H1 (cell line): ENCODE measurements at regions not wholly inside any gene's neighbourhood (a gene's known extent, or its start where the extent isn't known, plus 50 kb on each side); places are given as distances from the start of the nearest gene placed in this dataset.

ENCODE experiments used
- HDAC2 ChIP-seq, 2 experiments: fragments of 300-600 bp in 1 of 2; sonication (generic) in 1 of 2; IDR thresholded peaks; 2 replicates each; pipeline ENCODE4 v1.6.1; 2011 to 2012; ENCODE audit warnings: low read depth in 2 of 2, low read length in 2 of 2, mild to moderate bottlenecking in 2 of 2, moderate library complexity in 2 of 2, borderline replicate concordance in 1 of 2, inconsistent platforms in 1 of 2
- RAD21 ChIP-seq, 2 experiments: IDR thresholded peaks in 1 of 2; conservative IDR thresholded peaks in 1 of 2; 2 replicates each; pipeline ENCODE4 v1.6.1; 2011; ENCODE audit warnings: low read depth in 2 of 2, low read length in 2 of 2, improper control_type of control experiment in 1 of 2, inconsistent platforms in 1 of 2, mild to moderate bottlenecking in 1 of 2, moderate library complexity in 1 of 2
- SRF ChIP-seq: IDR thresholded peaks from 2 replicates; pipeline ENCODE4 v1.6.1; 2011; ENCODE audit warnings: mild to moderate bottlenecking, low read depth, low read length, moderate library complexity
- TF ChIP-seq, protein P1 (sequence below): IDR thresholded peaks from 2 replicates; pipeline ENCODE4 v1.6.1; 2012; ENCODE audit warnings: low read length, inconsistent platforms

DNA sequence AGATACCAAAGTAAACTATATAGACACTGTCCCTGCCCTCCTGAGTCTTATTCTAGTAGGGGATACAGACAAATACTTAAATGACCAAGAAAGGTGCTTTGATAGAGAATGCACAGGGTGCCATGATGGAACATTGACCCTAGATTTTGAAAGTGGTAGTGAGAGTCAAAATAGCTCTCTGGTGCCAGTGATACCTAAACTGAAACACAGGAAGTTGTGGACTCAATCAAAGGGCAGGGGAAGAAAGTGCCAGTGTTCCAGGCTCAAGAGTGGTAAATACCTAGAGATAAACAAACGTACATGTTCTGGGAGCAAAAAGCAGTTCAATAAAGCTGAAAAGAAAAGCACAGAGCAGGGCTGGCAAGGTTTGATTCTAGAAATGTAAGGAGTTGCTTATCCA is 267.6 kb downstream of the ISL1 start (continued):
- TF ChIP-seq, protein P1, sequence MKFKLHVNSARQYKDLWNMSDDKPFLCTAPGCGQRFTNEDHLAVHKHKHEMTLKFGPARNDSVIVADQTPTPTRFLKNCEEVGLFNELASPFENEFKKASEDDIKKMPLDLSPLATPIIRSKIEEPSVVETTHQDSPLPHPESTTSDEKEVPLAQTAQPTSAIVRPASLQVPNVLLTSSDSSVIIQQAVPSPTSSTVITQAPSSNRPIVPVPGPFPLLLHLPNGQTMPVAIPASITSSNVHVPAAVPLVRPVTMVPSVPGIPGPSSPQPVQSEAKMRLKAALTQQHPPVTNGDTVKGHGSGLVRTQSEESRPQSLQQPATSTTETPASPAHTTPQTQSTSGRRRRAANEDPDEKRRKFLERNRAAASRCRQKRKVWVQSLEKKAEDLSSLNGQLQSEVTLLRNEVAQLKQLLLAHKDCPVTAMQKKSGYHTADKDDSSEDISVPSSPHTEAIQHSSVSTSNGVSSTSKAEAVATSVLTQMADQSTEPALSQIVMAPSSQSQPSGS: no peak
- TF ChIP-seq SRF (no peak), RAD21 (IDR thresholded peaks at IDR 0.05 in 1 of 2, conservative IDR thresholded peaks at IDR 0.05 in 1 of 2; ENCODE audit: low read depth in 2 of 2, low read length in 2 of 2) (no peak), HDAC2 (IDR thresholded peaks at IDR 0.05; ENCODE audit: borderline replicate concordance in 1 of 2, low read depth in 2 of 2, low read length in 2 of 2) (no peak)
- TF ChIP-seq, all 59 proteins: peak for 0
